IMR-90 (cell line): ENCODE measurements at regions not wholly inside any gene's neighbourhood (a gene's known extent, or its start where the extent isn't known, plus 50 kb on each side); places are given as distances from the start of the nearest gene placed in this dataset.

Experiments
- ATAC-seq: fragments of 200-7000 bp; cut with Tn5 transposase; 2 replicates; pipeline ENCODE4 v1.9.1; 2020; ENCODE audit warnings: low read depth, mild to moderate bottlenecking, moderate library complexity
- BruUV-seq: library from RNA; stranded (reverse); fragments of 400-500 nt; replicated peaks from 2 replicates; lab custom pipeline; 2021; lab: Mats Ljungman, UMichigan
- CTCF ChIA-PET: fragments of 300-600 bp; formaldehyde crosslinking; extraction: SDS; loops from one replicate; lab custom pipeline; 2021; ENCODE audit warnings: antibody characterized with exemption; lab: Yijun Ruan, JAX
- POLR2A ChIA-PET: fragments of 300-600 bp; sonication (Branson Sonifier 250); formaldehyde crosslinking; loops from one replicate; lab custom pipeline; 2022; ENCODE audit warnings: antibody characterized with exemption; ENCODE audit not compliant: unreplicated experiment; lab: Charles Lee
- DNase-seq: peaks from one replicate; pipeline ENCODE4 v3.0.0; 2013
- H2AFZ ChIP-seq: replicated peaks from 2 replicates; pipeline ENCODE3; 2013; ENCODE audit warnings: low read length, mild to moderate bottlenecking; ENCODE audit not compliant: poor library complexity
- H2AK5ac ChIP-seq: 2 replicates; pipeline ENCODE4 v1.6.1; 2013; ENCODE audit warnings: low read depth, low read length, inconsistent platforms
- H2AK9ac ChIP-seq: replicated peaks from 2 replicates; pipeline ENCODE3; 2013; ENCODE audit warnings: mild to moderate bottlenecking, low read depth, low read length, moderate library complexity; ENCODE audit not compliant: poor library complexity
- H2BK120ac ChIP-seq: 2 replicates; pipeline ENCODE4 v1.6.1; 2013; ENCODE audit warnings: low read depth, low read length, inconsistent platforms
- H2BK15ac ChIP-seq: 3 replicates; pipeline ENCODE4 v1.6.1; 2013; ENCODE audit warnings: low read depth, low read length, inconsistent platforms
- H2BK20ac ChIP-seq: 2 replicates; pipeline ENCODE4 v1.6.1; 2013; ENCODE audit warnings: low read depth, mild to moderate bottlenecking, inconsistent platforms, low read length, moderate library complexity
- H2BK5ac ChIP-seq: 2 replicates; pipeline ENCODE4 v1.6.1; 2013; ENCODE audit warnings: mild to moderate bottlenecking, low read depth, low read length, inconsistent platforms; ENCODE audit not compliant: poor library complexity, severe bottlenecking
- H3K14ac ChIP-seq: replicated peaks from 2 replicates; pipeline ENCODE4 v1.6.1; 2013; ENCODE audit warnings: low read depth, low read length, inconsistent platforms
- H3K18ac ChIP-seq: 2 replicates; pipeline ENCODE4 v1.6.1; 2013; ENCODE audit warnings: low read depth, low read length, control low read depth
- H3K23ac ChIP-seq: 2 replicates; pipeline ENCODE4 v1.6.1; 2013; ENCODE audit warnings: low read depth, low read length, inconsistent platforms
- H3K27ac ChIP-seq: 2 replicates; pipeline ENCODE4 v1.5.1; 2013; ENCODE audit warnings: mild to moderate bottlenecking, control low read depth, low read length; ENCODE audit not compliant: insufficient read depth
- H3K27me3 ChIP-seq: 2 replicates; pipeline ENCODE4 v1.6.1; 2013; ENCODE audit warnings: low read length; ENCODE audit not compliant: control insufficient read depth, insufficient read depth
- H3K36me3 ChIP-seq: 2 replicates; pipeline ENCODE4 v1.6.1; 2013; ENCODE audit warnings: low read length, mixed read lengths; ENCODE audit not compliant: control insufficient read depth, insufficient read depth
- H3K4ac ChIP-seq: 2 replicates; pipeline ENCODE4 v1.6.1; 2013; ENCODE audit warnings: low read depth, low read length, inconsistent platforms
- H3K4me1 ChIP-seq: 2 replicates; pipeline ENCODE4 v1.6.1; 2013; ENCODE audit warnings: low read length, mixed read lengths; ENCODE audit not compliant: control insufficient read depth, insufficient read depth
- H3K4me2 ChIP-seq: 2 replicates; pipeline ENCODE4 v1.6.1; 2013; ENCODE audit warnings: low read depth, mild to moderate bottlenecking, control low read depth, low read length, moderate library complexity
- H3K4me3 ChIP-seq: 2 replicates; pipeline ENCODE4 v1.5.1; 2013; ENCODE audit warnings: low read depth, mild to moderate bottlenecking, control low read depth, low read length, moderate library complexity; ENCODE audit not compliant: insufficient read depth
- H3K56ac ChIP-seq: 2 replicates; pipeline ENCODE4 v1.6.1; 2013; ENCODE audit warnings: low read length, inconsistent platforms; ENCODE audit not compliant: insufficient read depth; ENCODE audit errors: extremely low read depth
- H3K79me1 ChIP-seq, 2 experiments: 2 replicates each; pipeline ENCODE4 v1.6.1; 2013; ENCODE audit warnings: low read length in 2 of 2, inconsistent platforms in 1 of 2, low read depth in 1 of 2
- H3K9ac ChIP-seq: 2 replicates; pipeline ENCODE4 v1.6.1; 2013; ENCODE audit warnings: low read depth, low read length, control low read depth
- H3K9me1 ChIP-seq: 2 replicates; pipeline ENCODE4 v1.6.1; 2013; ENCODE audit warnings: low read length, inconsistent platforms; ENCODE audit not compliant: insufficient read depth
- H3K9me3 ChIP-seq: 2 replicates; pipeline ENCODE4 v1.6.1; 2013; ENCODE audit warnings: low read length; ENCODE audit not compliant: control insufficient read depth, insufficient read depth
- H4K20me1 ChIP-seq: 2 replicates; pipeline ENCODE4 v1.6.1; 2013; ENCODE audit warnings: low read length, inconsistent platforms; ENCODE audit not compliant: insufficient read depth
- H4K5ac ChIP-seq: 2 replicates; pipeline ENCODE4 v1.6.1; 2013; ENCODE audit warnings: mild to moderate bottlenecking, low read depth, low read length, control low read depth
- H4K8ac ChIP-seq, 2 experiments: 2 replicates each; pipeline ENCODE4 v1.6.1; 2013; ENCODE audit warnings: low read depth in 2 of 2, low read length in 2 of 2, control low read depth in 1 of 2, inconsistent platforms in 1 of 2
- H4K91ac ChIP-seq: 2 replicates; pipeline ENCODE4 v1.6.1; 2013; ENCODE audit warnings: low read depth, low read length, inconsistent platforms; ENCODE audit not compliant: insufficient read depth
- BHLHE40 ChIP-seq: fragments of 150-350 bp; IDR thresholded peaks from 2 replicates; pipeline ENCODE4 v1.6.1; 2016; ENCODE audit warnings: mild to moderate bottlenecking, low read depth, low read length
- CEBPB ChIP-seq: IDR thresholded peaks from 2 replicates; pipeline ENCODE4 v1.6.1; 2012; ENCODE audit warnings: low read depth, low read length, improper control_type of control experiment
- CHD1 ChIP-seq: IDR thresholded peaks from 2 replicates; pipeline ENCODE4 v1.6.1; 2012; ENCODE audit warnings: low read depth, low read length, improper control_type of control experiment
- CTCF ChIP-seq: conservative IDR thresholded peaks from 2 replicates; pipeline ENCODE4 v1.5.1; 2012; ENCODE audit warnings: mild to moderate bottlenecking, low read depth, low read length, improper control_type of control experiment
- ELK1 ChIP-seq: fragments of 150-350 bp; IDR thresholded peaks from 2 replicates; pipeline ENCODE4 v1.6.1; 2016; ENCODE audit warnings: low read depth, mild to moderate bottlenecking, low read length, moderate library complexity, borderline replicate concordance
- FOS ChIP-seq: fragments of 150-350 bp; IDR thresholded peaks from 2 replicates; pipeline ENCODE4 v1.6.1; 2016; ENCODE audit warnings: low read depth, low read length
- MAFK ChIP-seq: IDR thresholded peaks from 2 replicates; pipeline ENCODE4 v1.6.1; 2012; ENCODE audit warnings: low read depth, low read length, improper control_type of control experiment
- MAZ ChIP-seq: IDR thresholded peaks from 2 replicates; pipeline ENCODE4 v1.6.1; 2012; ENCODE audit warnings: low read depth, mild to moderate bottlenecking, low read length, improper control_type of control experiment, moderate library complexity, borderline replicate concordance
- MXI1 ChIP-seq: IDR thresholded peaks from 2 replicates; pipeline ENCODE4 v1.6.1; 2012; ENCODE audit warnings: low read depth, mild to moderate bottlenecking, low read length, moderate library complexity, borderline replicate concordance
- NFE2L2 ChIP-seq: fragments of 150-350 bp; IDR thresholded peaks from 2 replicates; pipeline ENCODE4 v1.6.1; 2016; ENCODE audit warnings: low read depth, mild to moderate bottlenecking, low read length
- POLR2A ChIP-seq: IDR thresholded peaks from 2 replicates; pipeline ENCODE4 v1.6.1; 2012; ENCODE audit warnings: mild to moderate bottlenecking, low read depth, low read length
- RAD21 ChIP-seq: IDR thresholded peaks from 2 replicates; pipeline ENCODE4 v1.6.1; 2012; ENCODE audit warnings: low read length, improper control_type of control experiment
- RCOR1 ChIP-seq: IDR thresholded peaks from 2 replicates; pipeline ENCODE4 v1.6.1; 2012; ENCODE audit warnings: mild to moderate bottlenecking, low read length, improper control_type of control experiment; ENCODE audit not compliant: insufficient replicate concordance
- RFX5 ChIP-seq: IDR thresholded peaks from 2 replicates; pipeline ENCODE4 v1.8.0; 2012; ENCODE audit warnings: low read depth, mild to moderate bottlenecking, low read length, moderate library complexity
- SMC3 ChIP-seq: fragments of 150-350 bp; IDR thresholded peaks from 2 replicates; pipeline ENCODE4 v1.6.1; 2016; ENCODE audit warnings: low read depth, mild to moderate bottlenecking, antibody characterized with exemption, low read length, moderate library complexity
- USF2 ChIP-seq: fragments of 150-350 bp; IDR thresholded peaks from 2 replicates; pipeline ENCODE4 v1.6.1; 2017; ENCODE audit warnings: mild to moderate bottlenecking, antibody characterized with exemption, low read length, low read depth
- WGBS, 2 experiments: methylation state at CpG; one replicate each; pipeline versions ENCODE4 v1.1.5 to v1.1.7; 2013; ENCODE audit warnings: missing lambda C conversion rate in 2 of 2; ENCODE audit not compliant: insufficient read length in 1 of 2; ENCODE audit errors: extremely low coverage in 2 of 2; 5-methylcytosine and 5-hydroxymethylcytosine counted together
- dilution Hi-C: fragments of 300-500 bp; cut with HindIII; formaldehyde crosslinking; loops from one replicate; pipeline ENCODE4 v1.14.3; 2018; ENCODE audit warnings: low sequenced_read_pairs; ENCODE audit not compliant: unreplicated experiment
- in situ Hi-C: fragments of 300-500 bp; cut with MboI; formaldehyde crosslinking; loops from 3 replicates; pipeline ENCODE4 v1.14.3; 2019; ENCODE audit warnings: low sequenced_read_pairs, inconsistent platforms, mixed read lengths
- intact Hi-C: fragments of 100-400 bp; cut with micrococcal nuclease; formaldehyde crosslinking; loops from 2 replicates; pipeline ENCODE4 v1.10.0; 2022

GRCh38 chr6:121756666-121757065, 321.2 kb downstream of the GJA1 start:
- Histone ChIP-seq H3K4me1 (no peaks in the 10 kb centered on the region), H3K4me3 (no peak overlapping the region), H4K5ac (no peak overlapping the region), H2AFZ (no peak overlapping the region), H2AK5ac (no peak overlapping the region), H2BK15ac (no peak overlapping the region), H3K27ac (no peak overlapping the region), H2BK5ac (no peak overlapping the region), H3K4me2 (no peak overlapping the region), H3K14ac (no peak overlapping the region), H3K18ac (no peak overlapping the region), H3K27me3 (no peaks in the 10 kb centered on the region), H2AK9ac (no peak overlapping the region), H3K4ac (no peak overlapping the region), H4K20me1 (no peaks in the 10 kb centered on the region), H3K79me1 (no peaks in the 10 kb centered on the region), H2BK20ac (no peak overlapping the region), H2BK120ac (no peak overlapping the region), H4K8ac (no peak overlapping the region), H3K9ac (no peak overlapping the region), H3K9me1 (no peaks in the 10 kb centered on the region), H4K91ac (no peak overlapping the region), H3K36me3 (no peaks in the 10 kb centered on the region), H3K9me3 (no peaks in the 10 kb centered on the region), H3K23ac (no peak overlapping the region), H3K56ac (no peak overlapping the region)
- intact Hi-C loops (no loop called here), dilution Hi-C loops (no loop called here), in situ Hi-C loops (no loop called here)
- CTCF ChIA-PET, result interaction anchor here (1.0 kb wide), 1 partner anchor 31 kb away, joined by 3 read pairs; no protein-coding TSS in a partner anchor
- ATAC-seq (no peak), DNase-seq (no peak)
- POLR2A ChIA-PET, result no interaction called here
- BruUV-seq, result no TSS peak
- TF ChIP-seq FOS (no peak), ELK1 (no peak), CEBPB (no peak), NFE2L2 (no peak), RCOR1 (no peak), MAZ (no peak), RFX5 (no peak), POLR2A (no peak), RAD21 (no peak), BHLHE40 (no peak), MXI1 (no peak), CHD1 (no peak), USF2 (no peak), MAFK (no peak), CTCF (no peak), SMC3 (no peak)
- no CpG with 5 or more reads among the region's 1 CpG for WGBS, 2 experiments
